OCI-LY1 (cell line): ENCODE measurements at regions not wholly inside any gene's neighbourhood (a gene's known extent, or its start where the extent isn't known, plus 50 kb on each side); places are given as distances from the start of the nearest gene placed in this dataset.

Experiments
- H2AFZ ChIP-seq: fragments of 200-600 bp; sonication (generic), shearing (Covaris generic); 2 replicates; pipeline ENCODE4 v1.6.0; 2014; ENCODE audit warnings: antibody characterized with exemption, mild to moderate bottlenecking, low read length
- H3F3A ChIP-seq: fragments of 200-600 bp; sonication (generic), shearing (Covaris generic); 2 replicates; pipeline ENCODE4 v1.6.0; 2014; ENCODE audit warnings: mild to moderate bottlenecking, antibody characterized with exemption, low read length, moderate library complexity; ENCODE audit not compliant: insufficient read depth
- H3K27ac ChIP-seq: fragments of 200-600 bp; sonication (generic); 2 replicates; pipeline ENCODE4 v1.5.1; 2014; ENCODE audit warnings: low read length, mixed run types, mild to moderate bottlenecking, low read depth; ENCODE audit not compliant: poor library complexity, severe bottlenecking
- H3K27me3 ChIP-seq: fragments of 200-600 bp; sonication (generic); 2 replicates; pipeline ENCODE4 v1.6.0; 2014; ENCODE audit warnings: antibody characterized with exemption, mild to moderate bottlenecking, low read length, moderate library complexity; ENCODE audit not compliant: insufficient read depth
- H3K36me3 ChIP-seq: fragments of 200-600 bp; sonication (generic); 2 replicates; pipeline ENCODE4 v1.6.1; 2014; ENCODE audit warnings: mild to moderate bottlenecking, antibody characterized with exemption, low read length, moderate library complexity, mixed read lengths; ENCODE audit not compliant: insufficient read depth
- H3K4me1 ChIP-seq: fragments of 200-600 bp; sonication (generic); 2 replicates; pipeline ENCODE4 v1.5.1; 2014; ENCODE audit warnings: mild to moderate bottlenecking, low read length, moderate library complexity; ENCODE audit not compliant: insufficient read depth, severe bottlenecking
- H3K4me2 ChIP-seq: fragments of 200-600 bp; sonication (generic), shearing (Covaris generic); 2 replicates; pipeline ENCODE4 v1.6.1; 2014; ENCODE audit warnings: low read length
- H3K4me3 ChIP-seq: fragments of 200-600 bp; sonication (generic); 2 replicates; pipeline ENCODE4 v1.5.1; 2014; ENCODE audit warnings: low read length, low read depth, mild to moderate bottlenecking, mixed read lengths; ENCODE audit not compliant: poor library complexity, severe bottlenecking
- H3K79me2 ChIP-seq: fragments of 200-600 bp; shearing (Covaris generic); 2 replicates; pipeline ENCODE4 v1.6.1; 2016; ENCODE audit warnings: mixed run types, low read length, mixed read lengths; ENCODE audit not compliant: insufficient read depth
- H3K9ac ChIP-seq: fragments of 200-600 bp; sonication (generic), shearing (Covaris generic); 2 replicates; pipeline ENCODE4 v1.6.1; 2014; ENCODE audit warnings: mild to moderate bottlenecking, low read length, mixed read lengths
- H3K9me2 ChIP-seq: fragments of 200-600 bp; sonication (generic), shearing (Covaris generic); 2 replicates; pipeline ENCODE4 v1.6.1; 2014; ENCODE audit warnings: low read depth, mild to moderate bottlenecking, low read length, mixed read lengths
- H3K9me3 ChIP-seq: fragments of 200-600 bp; shearing (Covaris generic); 2 replicates; pipeline ENCODE4 v1.6.1; 2014; ENCODE audit warnings: low read length, mixed read lengths
- H4K20me1 ChIP-seq: fragments of 200-600 bp; sonication (generic), shearing (Covaris generic); 2 replicates; pipeline ENCODE4 v1.6.0; 2016; ENCODE audit warnings: mild to moderate bottlenecking, low read length; ENCODE audit not compliant: insufficient read depth
- CTCF ChIP-seq: fragments of 200-600 bp; sonication (generic), shearing (Covaris generic); IDR thresholded peaks from 2 replicates; pipeline ENCODE4 v1.5.1; 2017; ENCODE audit warnings: mild to moderate bottlenecking, antibody characterized with exemption, low read length, moderate library complexity, mixed read lengths
- EZH2 ChIP-seq: fragments of 200-600 bp; sonication (generic), shearing (Covaris generic); IDR thresholded peaks from 2 replicates; pipeline ENCODE4 v1.8.0; 2017; ENCODE audit warnings: borderline replicate concordance, mixed run types, mild to moderate bottlenecking, antibody characterized with exemption, low read length, moderate library complexity, mixed read lengths

GRCh38 chr12:42807251-42807650 is 217.7 kb upstream of the PRICKLE1 start:
- Histone ChIP-seq H3K79me2 (no peaks in the 10 kb centered on the region), H3K4me3 (no peak overlapping the region), H3K4me2 (no peak overlapping the region), H3K4me1 (no peaks in the 10 kb centered on the region), H3K9me3 (no peaks in the 10 kb centered on the region), H3K9me2 (no peaks in the 10 kb centered on the region), H3F3A (no peaks in the 10 kb centered on the region), H4K20me1 (no peaks in the 10 kb centered on the region), H3K27ac (no peak overlapping the region), H2AFZ (no peak overlapping the region), H3K27me3 (no peaks in the 10 kb centered on the region), H3K36me3 (no peaks in the 10 kb centered on the region), H3K9ac (no peak overlapping the region)
- no peak for TF ChIP-seq CTCF
- no peak for TF ChIP-seq EZH2

- Histone ChIP-seq H3K79me2 (no peaks in the 10 kb centered on the region), H3K9me2 (no peaks in the 10 kb centered on the region), H3K4me3 (no peak overlapping the region), H3K36me3 (no peaks in the 10 kb centered on the region), H3K9me3 (no peaks in the 10 kb centered on the region), H3F3A (no peaks in the 10 kb centered on the region), H3K9ac (no peak overlapping the region), H4K20me1 (no peaks in the 10 kb centered on the region), H3K4me1 (no peaks in the 10 kb centered on the region), H3K4me2 (no peak overlapping the region), H3K27ac (no peak overlapping the region), H3K27me3 (no peaks in the 10 kb centered on the region), H2AFZ (no peak overlapping the region)
- TF ChIP-seq CTCF (no peak), EZH2 (no peak)
These were observed 215.4 kb upstream of the PRICKLE1 start for GRCh38 chr12:42804928-42805327.

- Histone ChIP-seq H3K4me2 (no peak overlapping the region), H2AFZ (no peak overlapping the region), H3K4me1 (no peaks in the 10 kb centered on the region), H3K27me3 (no peaks in the 10 kb centered on the region), H3K79me2 (no peaks in the 10 kb centered on the region), H3K9ac (no peak overlapping the region), H3K4me3 (no peak overlapping the region), H3K9me2 (no peaks in the 10 kb centered on the region), H4K20me1 (no peaks in the 10 kb centered on the region), H3F3A (no peaks in the 10 kb centered on the region), H3K36me3 (no peaks in the 10 kb centered on the region), H3K9me3 (no peaks in the 10 kb centered on the region), H3K27ac (no peak overlapping the region)
- TF ChIP-seq EZH2 (no peak), CTCF (no peak)
These were observed 213.2 kb upstream of the PRICKLE1 start for GRCh38 chr12:42802785-42803189.
